PFSK-1 (cell line): ENCODE measurements at regions not wholly inside any gene's neighbourhood (a gene's known extent, or its start where the extent isn't known, plus 50 kb on each side); places are given as distances from the start of the nearest gene placed in this dataset.

ENCODE experiments used
- FOXP2 ChIP-seq: optimal IDR thresholded peaks from 2 replicates; pipeline ENCODE3; 2011; ENCODE audit warnings: borderline replicate concordance, control low read depth, inconsistent platforms; ENCODE audit not compliant: insufficient read depth; ENCODE audit errors: extremely low read length, extremely low read depth
- POLR2AphosphoS5 ChIP-seq: IDR thresholded peaks from 2 replicates; pipeline ENCODE4 v1.6.1; 2012; ENCODE audit warnings: low read depth, mild to moderate bottlenecking, control low read depth, low read length, moderate library complexity
- REST ChIP-seq, 2 experiments: IDR thresholded peaks; 2 replicates each; pipeline versions ENCODE4 v1.6.1 to v1.8.0; 2011 to 2012; ENCODE audit warnings: low read depth in 2 of 2, low read length in 2 of 2, control low read depth in 1 of 2, inconsistent platforms in 1 of 2, mild to moderate bottlenecking in 1 of 2, moderate library complexity in 1 of 2; ENCODE audit not compliant: insufficient read depth in 1 of 2
- SIN3A ChIP-seq: IDR thresholded peaks from 2 replicates; pipeline ENCODE4 v1.6.1; 2012; ENCODE audit warnings: mild to moderate bottlenecking, low read length, moderate library complexity, borderline replicate concordance; ENCODE audit not compliant: insufficient read depth
- TAF1 ChIP-seq: IDR thresholded peaks from 2 replicates; pipeline ENCODE4 v1.6.1; 2012; ENCODE audit warnings: low read length, control low read depth, borderline replicate concordance; ENCODE audit not compliant: insufficient read depth

- TF ChIP-seq FOXP2 (no peak), TAF1 (no peak), REST (IDR thresholded peaks at IDR 0.05; ENCODE audit: insufficient read depth in 1 of 2, low read depth in 2 of 2, low read length in 2 of 2) (no peak), SIN3A (no peak), POLR2AphosphoS5 (no peak)
Measured at GRCh38 chr6:105793130-105793529, 293.0 kb upstream of the PRDM1 start.

- no peak for TF ChIP-seq REST (IDR thresholded peaks at IDR 0.05; ENCODE audit: insufficient read depth in 1 of 2, low read depth in 2 of 2, low read length in 2 of 2)
- no peak for TF ChIP-seq SIN3A
- TF ChIP-seq POLR2AphosphoS5: no peak
- no peak for TF ChIP-seq TAF1
- no peak for TF ChIP-seq FOXP2
Measured at GRCh38 chr6:105791583-105792318, 294.4 kb upstream of the PRDM1 start.

DNA sequence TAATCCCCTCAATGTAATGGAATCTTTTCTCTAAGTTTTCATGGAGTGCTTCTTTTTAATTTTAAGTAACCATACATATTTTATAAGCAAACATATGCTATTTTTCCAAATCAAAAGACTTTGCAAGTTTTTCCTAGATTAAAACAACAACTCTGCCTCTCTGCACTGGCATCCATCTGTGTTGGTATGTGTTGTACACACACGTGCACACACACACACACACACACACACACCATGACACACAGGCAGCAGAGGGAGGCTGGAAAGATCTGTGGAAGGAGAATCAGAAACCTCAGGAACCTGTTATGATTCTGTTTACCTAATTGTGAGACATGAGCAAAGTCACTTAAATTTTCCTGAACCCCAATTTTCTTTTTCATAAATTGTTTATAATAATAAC is 295.0 kb upstream of the PRDM1 start:
- TF ChIP-seq TAF1 (no peak), FOXP2 (no peak), POLR2AphosphoS5 (no peak), REST (IDR thresholded peaks at IDR 0.05; ENCODE audit: insufficient read depth in 1 of 2, low read depth in 2 of 2, low read length in 2 of 2) (no peak), SIN3A (no peak)

GRCh38 chr6:105790635-105791034 is 295.5 kb upstream of the PRDM1 start:
- TF ChIP-seq FOXP2 (no peak), SIN3A (no peak), TAF1 (no peak), POLR2AphosphoS5 (no peak), REST (IDR thresholded peaks at IDR 0.05; ENCODE audit: insufficient read depth in 1 of 2, low read depth in 2 of 2, low read length in 2 of 2) (no peak)

- TF ChIP-seq FOXP2 (no peak), TAF1 (no peak), REST (IDR thresholded peaks at IDR 0.05; ENCODE audit: insufficient read depth in 1 of 2, low read depth in 2 of 2, low read length in 2 of 2) (no peak), POLR2AphosphoS5 (no peak), SIN3A (no peak)
Measured at GRCh38 chr6:105789935-105790334, 296.2 kb upstream of the PRDM1 start.
